Neural cell (in vitro differentiated cells): ENCODE measurements at regions not wholly inside any gene's neighbourhood (a gene's known extent, or its start where the extent isn't known, plus 50 kb on each side); places are given as distances from the start of the nearest gene placed in this dataset.

Experiments used
- H2AFZ ChIP-seq: fragments of 200-600, 300-800 bp; sonication (generic), shearing (Covaris generic); 2 replicates; pipeline ENCODE4 v1.6.0; 2014; ENCODE audit warnings: low read depth, mild to moderate bottlenecking, antibody characterized with exemption, low read length, moderate library complexity
- H3F3A ChIP-seq: fragments of 200-600 bp; shearing (Covaris generic); 2 replicates; pipeline ENCODE4 v1.6.1; 2016; ENCODE audit warnings: mild to moderate bottlenecking, moderate library complexity, mixed read lengths, antibody characterized with exemption, low read length; ENCODE audit not compliant: insufficient read depth, poor library complexity, severe bottlenecking
- H3K27ac ChIP-seq: fragments of 200-600, 300-800 bp; sonication (generic), shearing (Covaris generic); 2 replicates; pipeline ENCODE4 v1.5.1; 2014; ENCODE audit warnings: mild to moderate bottlenecking, low read length, moderate library complexity
- H3K27me3 ChIP-seq: fragments of 300-800, 200-600 bp; sonication (generic), shearing (Covaris generic); 2 replicates; pipeline ENCODE4 v1.6.0; 2014; ENCODE audit warnings: mild to moderate bottlenecking, low read depth, low read length, moderate library complexity; ENCODE audit not compliant: insufficient read depth
- H3K36me3 ChIP-seq: fragments of 300-800, 200-600 bp; sonication (generic), shearing (Covaris generic); 2 replicates; pipeline ENCODE4 v1.5.1; 2014; ENCODE audit warnings: mild to moderate bottlenecking, antibody characterized with exemption, low read length, moderate library complexity; ENCODE audit not compliant: insufficient read depth
- H3K4me2 ChIP-seq: fragments of 300-800, 200-600 bp; sonication (generic), shearing (Covaris generic); 2 replicates; pipeline ENCODE4 v1.6.0; 2014; ENCODE audit warnings: mild to moderate bottlenecking, low read length
- H3K4me3 ChIP-seq: fragments of 300-800, 200-600 bp; sonication (generic), shearing (Covaris generic); 2 replicates; pipeline ENCODE4 v1.5.1; 2014; ENCODE audit warnings: mild to moderate bottlenecking, low read length, moderate library complexity
- H3K79me2 ChIP-seq: fragments of 200-600 bp; shearing (Covaris generic); replicated peaks from 2 replicates; pipeline ENCODE4 v1.6.0; 2014; ENCODE audit warnings: mild to moderate bottlenecking, low read length, moderate library complexity; ENCODE audit not compliant: insufficient read depth
- H3K9ac ChIP-seq: fragments of 300-800, 200-600 bp; sonication (generic), shearing (Covaris generic); 2 replicates; pipeline ENCODE4 v1.6.1; 2016; ENCODE audit warnings: mild to moderate bottlenecking, low read length, mixed read lengths
- H3K9me2 ChIP-seq: fragments of 200-600 bp; shearing (Covaris generic); 2 replicates; pipeline ENCODE4 v1.6.1; 2016; ENCODE audit warnings: mild to moderate bottlenecking, low read length, mixed read lengths; ENCODE audit not compliant: insufficient read depth
- H3K9me3 ChIP-seq: fragments of 200-600, 300-800 bp; sonication (generic), shearing (Covaris generic); 2 replicates; pipeline ENCODE4 v1.6.1; 2016; ENCODE audit warnings: mild to moderate bottlenecking, mixed run types, low read length, moderate library complexity, mixed read lengths
- H4K20me1 ChIP-seq: fragments of 200-600 bp; shearing (Covaris generic); 2 replicates; pipeline ENCODE4 v1.6.1; 2016; ENCODE audit warnings: mild to moderate bottlenecking, mixed run types; ENCODE audit not compliant: insufficient read depth
- CTCF ChIP-seq: fragments of 450-650 bp; IDR thresholded peaks from 2 replicates; pipeline ENCODE4 v1.5.1; 2014; ENCODE audit warnings: antibody characterized with exemption, mild to moderate bottlenecking, moderate library complexity; ENCODE audit not compliant: poor library complexity, severe bottlenecking
- EP300 ChIP-seq: fragments of 450-650 bp; conservative IDR thresholded peaks from 2 replicates; pipeline ENCODE4 v1.6.1; 2014; ENCODE audit warnings: antibody characterized with exemption, mild to moderate bottlenecking, moderate library complexity; ENCODE audit not compliant: poor library complexity, severe bottlenecking
- EZH2 ChIP-seq: fragments of 200-600, 300-800 bp; shearing (Covaris generic), sonication (generic); IDR thresholded peaks from 2 replicates; pipeline ENCODE4 v1.6.1; 2014; ENCODE audit warnings: antibody characterized with exemption, low read length, borderline replicate concordance, mild to moderate bottlenecking; ENCODE audit not compliant: insufficient read depth, poor library complexity, severe bottlenecking
- MXI1 ChIP-seq: fragments of 450-650 bp; conservative IDR thresholded peaks from 2 replicates; pipeline ENCODE4 v1.6.1; 2014; ENCODE audit warnings: antibody characterized with exemption, mild to moderate bottlenecking; ENCODE audit not compliant: poor library complexity, severe bottlenecking
- POLR2AphosphoS5 ChIP-seq: IDR thresholded peaks from 2 replicates; pipeline ENCODE4 v1.6.1; 2012
- RAD21 ChIP-seq: fragments of 450-650 bp; conservative IDR thresholded peaks from 2 replicates; pipeline ENCODE4 v1.6.1; 2014; ENCODE audit warnings: antibody characterized with exemption, mild to moderate bottlenecking, moderate library complexity
- REST ChIP-seq: IDR thresholded peaks from 2 replicates; pipeline ENCODE4 v1.6.1; 2012; ENCODE audit warnings: borderline replicate concordance
- SMC3 ChIP-seq: fragments of 450-650 bp; conservative IDR thresholded peaks from 2 replicates; pipeline ENCODE4 v1.6.1; 2014; ENCODE audit warnings: antibody characterized with exemption, mild to moderate bottlenecking, moderate library complexity; ENCODE audit not compliant: poor library complexity
- TAF1 ChIP-seq: IDR thresholded peaks from 2 replicates; pipeline ENCODE4 v1.6.1; 2012; ENCODE audit warnings: low read depth

GRCh38 chr4:100836929-100837328, 319.1 kb upstream of the EMCN start:
- H3K36me3 ChIP-seq: no peaks in the 10 kb centered on the region

GRCh38 chr4:100834616-100835015, 316.8 kb upstream of the EMCN start:
- Histone ChIP-seq H3K4me2 (no peak overlapping the region), H3K4me3 (no peak overlapping the region), H3K27ac (no peak overlapping the region), H3K9me3 (no peaks in the 10 kb centered on the region), H3K9me2 (no peaks in the 10 kb centered on the region), H3K79me2 (no peaks in the 10 kb centered on the region), H2AFZ (no peak overlapping the region), H4K20me1 (no peaks in the 10 kb centered on the region), H3F3A (no peaks in the 10 kb centered on the region), H3K36me3 (no peaks in the 10 kb centered on the region), H3K27me3 (no peaks in the 10 kb centered on the region), H3K9ac (no peak overlapping the region)
- TF ChIP-seq RAD21: no peak
- TF ChIP-seq POLR2AphosphoS5: no peak
- TF ChIP-seq SMC3: no peak

More at GRCh38 chr4:100836929-100837328, 319.1 kb upstream of the EMCN start:
- Histone ChIP-seq H3K9me2 (no peaks in the 10 kb centered on the region), H3K4me2 (no peak overlapping the region), H3F3A (no peaks in the 10 kb centered on the region), H3K4me3 (no peak overlapping the region), H3K27ac (no peak overlapping the region), H3K79me2 (no peaks in the 10 kb centered on the region), H2AFZ (no peak overlapping the region), H4K20me1 (no peaks in the 10 kb centered on the region), H3K9ac (no peak overlapping the region), H3K27me3 (no peaks in the 10 kb centered on the region), H3K9me3 (no peaks in the 10 kb centered on the region)
- TF ChIP-seq MXI1 (no peak), SMC3 (no peak), TAF1 (no peak), REST (no peak), POLR2AphosphoS5 (no peak), EZH2 (no peak), RAD21 (no peak), EP300 (no peak), CTCF (no peak)

GRCh38 chr4:100833906-100834305, 316.1 kb upstream of the EMCN start:
- Histone ChIP-seq H3K9me2 (no peaks in the 10 kb centered on the region), H4K20me1 (no peaks in the 10 kb centered on the region), H3K27me3 (no peaks in the 10 kb centered on the region), H3K9me3 (no peaks in the 10 kb centered on the region), H3K9ac (no peak overlapping the region), H3K4me2 (no peak overlapping the region), H2AFZ (no peak overlapping the region), H3K79me2 (no peaks in the 10 kb centered on the region), H3F3A (no peaks in the 10 kb centered on the region), H3K27ac (no peak overlapping the region), H3K36me3 (no peaks in the 10 kb centered on the region), H3K4me3 (no peak overlapping the region)
- no peak for TF ChIP-seq RAD21
- TF ChIP-seq EP300: no peak
- no peak for TF ChIP-seq SMC3
- TF ChIP-seq CTCF: no peak
- no peak for TF ChIP-seq REST
- no peak for TF ChIP-seq MXI1
- no peak for TF ChIP-seq TAF1
- TF ChIP-seq POLR2AphosphoS5: no peak
- TF ChIP-seq EZH2: no peak
